Stimulated activated naive CD4-positive, alpha-beta T cell (primary cell): ENCODE measurements at regions not wholly inside any gene's neighbourhood (a gene's known extent, or its start where the extent isn't known, plus 50 kb on each side); places are given as distances from the start of the nearest gene placed in this dataset.

Experiments
- DNase-seq, 6 experiments: peaks; one replicate each; lab custom pipeline; 2025; lab: John Stamatoyannopoulos, UW

DNA sequence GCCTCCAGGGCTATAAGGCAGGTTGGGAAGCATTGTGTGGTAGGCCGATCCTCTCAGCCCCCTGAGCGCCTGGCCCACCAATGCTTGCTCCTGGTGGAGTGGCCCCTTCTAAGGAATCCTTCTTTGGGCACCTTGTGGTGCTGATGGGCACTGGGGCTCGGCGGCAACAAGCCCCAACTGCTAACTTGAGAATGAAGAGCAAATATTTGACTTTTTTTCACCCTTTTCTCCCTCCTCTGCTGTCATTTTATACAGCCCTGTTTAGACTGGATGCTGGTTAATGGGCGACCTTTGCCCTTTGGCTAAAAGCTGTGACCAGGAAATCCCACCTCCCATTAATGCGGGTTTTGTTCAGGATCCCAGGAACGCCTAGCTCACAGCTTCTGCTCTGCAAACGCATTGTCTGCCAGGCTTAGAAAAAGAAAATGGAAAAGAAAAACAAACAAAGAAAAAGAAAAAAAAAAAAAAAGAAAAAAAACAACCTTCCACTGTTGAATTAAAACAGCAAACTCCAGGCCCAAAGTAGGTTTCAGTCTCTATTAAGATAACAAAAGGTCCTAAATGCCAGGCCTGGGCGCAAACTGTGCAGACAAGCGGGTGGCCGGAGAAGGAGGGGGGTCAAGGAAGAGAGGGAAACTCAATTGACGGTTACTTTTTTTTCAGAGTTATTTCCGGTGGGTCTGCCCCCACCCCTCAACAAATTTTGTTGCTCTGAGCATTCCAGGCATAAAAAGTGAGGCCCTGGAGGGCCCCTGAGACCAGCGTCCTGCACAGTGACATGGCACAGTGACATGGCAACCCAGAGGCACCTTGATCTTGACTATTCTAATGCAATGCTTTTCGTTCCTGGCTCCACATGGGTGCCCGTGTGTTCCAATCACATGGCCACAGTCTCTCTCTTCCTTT is 301.4 kb downstream of the MAF start:
- DNase-seq: no peak

DNA sequence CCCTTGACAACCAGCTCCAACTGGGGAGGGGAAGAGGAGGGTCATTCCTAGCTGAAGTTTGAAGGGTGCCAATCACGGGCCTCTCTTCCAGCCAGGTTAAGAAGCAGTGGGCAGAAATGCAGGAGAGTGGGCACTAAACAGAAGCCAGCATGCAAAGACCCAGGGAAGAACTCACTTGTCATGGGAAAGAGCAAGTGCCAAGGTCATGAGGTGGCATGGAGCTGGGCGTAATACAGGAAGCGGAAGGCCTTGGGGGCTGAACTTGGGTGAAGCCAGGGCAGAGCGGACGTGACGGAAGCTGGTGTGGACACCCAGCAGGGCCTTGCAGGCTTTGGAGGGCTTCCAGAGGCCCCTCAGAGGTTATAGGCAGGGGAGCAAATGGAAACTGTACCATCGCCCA is 302.1 kb downstream of the MAF start:
- DNase-seq: no peak

DNA sequence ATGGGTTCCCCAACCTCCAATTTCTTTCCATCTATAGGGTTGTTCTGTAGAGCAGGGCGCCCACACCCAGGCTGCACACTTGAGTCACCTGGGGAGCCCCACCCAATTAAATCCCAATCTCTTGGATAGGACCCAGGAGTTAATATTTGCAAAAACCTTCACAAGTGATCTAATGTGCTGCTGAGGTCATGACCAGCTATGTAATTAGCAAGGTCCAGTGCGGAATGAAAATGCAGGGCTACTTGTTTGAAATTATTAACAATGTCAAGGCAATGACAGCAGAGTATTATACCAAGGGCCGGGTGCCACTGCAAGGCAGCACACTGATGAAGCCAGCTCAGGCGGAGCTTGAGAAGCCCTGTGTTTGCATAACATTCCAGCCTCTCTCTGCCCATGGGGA is 302.7 kb downstream of the MAF start:
- no peak for DNase-seq

DNA sequence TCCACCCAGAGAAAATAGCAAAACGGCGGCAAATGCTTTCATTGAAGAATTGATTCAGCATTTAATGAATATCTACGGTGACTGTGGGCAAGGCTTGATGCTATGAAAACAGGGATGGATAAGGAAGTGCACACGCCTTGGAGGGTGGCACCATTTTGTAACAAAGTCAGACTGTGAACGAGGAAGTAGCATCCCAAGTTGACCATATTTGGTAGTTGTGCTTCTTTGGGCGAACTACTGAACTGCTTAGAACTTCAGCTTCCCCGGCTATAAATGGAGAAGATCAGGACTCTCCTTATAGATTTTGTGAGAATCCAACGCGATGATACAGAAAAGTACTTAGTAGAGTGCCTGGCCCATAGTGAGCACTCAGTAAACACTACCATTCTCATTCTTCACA is 303.2 kb downstream of the MAF start:
- DNase-seq: no peak

DNA sequence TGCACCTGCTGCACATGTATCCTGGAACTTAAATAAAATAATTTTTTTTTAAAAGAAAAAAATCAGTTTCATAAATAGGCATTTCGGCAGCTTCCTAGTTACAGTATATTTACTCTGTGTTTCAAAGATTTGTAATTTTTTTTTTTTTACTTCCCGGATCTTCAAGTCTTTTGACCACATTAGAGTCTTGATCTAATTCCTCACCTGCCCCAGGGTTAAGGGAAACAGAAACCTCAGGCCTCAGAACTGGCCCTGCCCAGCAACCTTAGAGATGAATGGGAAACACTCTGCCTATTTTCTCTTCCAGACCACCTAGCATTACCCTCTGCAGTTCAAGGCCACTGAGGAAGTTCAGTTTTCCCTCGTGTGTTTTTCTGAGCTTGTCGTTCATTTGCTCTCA is 304.0 kb downstream of the MAF start:
- DNase-seq: peak in 1 of 6 experiments; percentile 7

DNA sequence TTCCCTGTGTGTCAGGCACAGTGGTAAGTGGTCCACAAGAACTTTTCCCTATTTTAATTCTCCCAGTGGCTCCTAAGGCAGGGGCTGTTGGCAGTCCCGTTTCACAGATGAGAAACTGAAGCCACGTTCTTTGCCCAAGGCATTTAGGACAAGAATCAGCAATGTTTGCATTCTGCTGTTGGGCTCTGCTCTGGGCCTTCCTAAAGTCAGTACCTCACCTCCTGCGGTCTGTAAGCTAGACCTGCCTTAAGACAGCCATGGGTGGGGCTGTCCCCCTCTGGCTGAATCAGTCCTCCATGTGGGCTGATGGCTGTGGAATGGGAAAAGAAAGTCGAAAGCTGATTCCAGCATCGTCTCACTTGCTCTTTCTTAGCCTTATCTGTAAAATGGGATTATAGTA is 304.8 kb downstream of the MAF start:
- no peak for DNase-seq

DNA sequence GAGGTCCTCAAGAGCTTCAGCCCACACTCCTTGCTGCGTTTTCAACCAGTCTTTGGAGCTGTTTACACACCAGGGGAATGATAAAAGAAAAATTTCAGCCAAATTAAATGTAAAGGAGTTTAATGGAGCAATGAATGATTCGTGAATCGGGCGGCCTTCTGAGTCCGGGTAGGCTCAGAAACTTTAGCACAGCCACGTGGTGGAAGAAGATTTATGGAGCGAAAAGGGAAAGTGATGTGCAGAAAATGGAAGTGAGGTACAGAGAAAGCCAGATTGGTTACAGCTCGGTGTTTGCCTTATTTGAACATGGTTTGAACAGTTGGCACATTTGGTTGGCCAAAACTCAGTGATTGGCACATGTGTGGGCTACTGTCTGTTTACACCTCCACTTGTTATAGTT is 305.4 kb downstream of the MAF start:
- no peak for DNase-seq

DNA sequence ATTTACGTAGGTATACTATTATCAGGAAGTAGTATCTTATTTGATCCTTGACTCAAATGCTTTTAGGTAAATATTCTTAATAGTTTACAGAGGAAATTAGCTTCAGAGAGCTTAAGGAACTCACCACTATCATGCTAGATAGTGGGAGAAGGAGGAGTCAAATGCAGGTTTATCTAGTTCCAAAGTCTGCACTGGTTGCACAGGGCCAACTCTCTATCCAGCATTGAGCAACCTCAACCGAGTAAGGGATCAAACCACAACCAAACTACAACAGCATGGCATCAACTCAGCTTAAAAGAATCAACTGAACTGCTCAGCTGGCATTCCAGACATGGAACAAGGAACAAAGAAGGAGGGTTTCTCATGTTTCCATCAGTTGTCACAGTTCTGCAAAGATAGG is 306.0 kb downstream of the MAF start:
- no peak for DNase-seq

DNA sequence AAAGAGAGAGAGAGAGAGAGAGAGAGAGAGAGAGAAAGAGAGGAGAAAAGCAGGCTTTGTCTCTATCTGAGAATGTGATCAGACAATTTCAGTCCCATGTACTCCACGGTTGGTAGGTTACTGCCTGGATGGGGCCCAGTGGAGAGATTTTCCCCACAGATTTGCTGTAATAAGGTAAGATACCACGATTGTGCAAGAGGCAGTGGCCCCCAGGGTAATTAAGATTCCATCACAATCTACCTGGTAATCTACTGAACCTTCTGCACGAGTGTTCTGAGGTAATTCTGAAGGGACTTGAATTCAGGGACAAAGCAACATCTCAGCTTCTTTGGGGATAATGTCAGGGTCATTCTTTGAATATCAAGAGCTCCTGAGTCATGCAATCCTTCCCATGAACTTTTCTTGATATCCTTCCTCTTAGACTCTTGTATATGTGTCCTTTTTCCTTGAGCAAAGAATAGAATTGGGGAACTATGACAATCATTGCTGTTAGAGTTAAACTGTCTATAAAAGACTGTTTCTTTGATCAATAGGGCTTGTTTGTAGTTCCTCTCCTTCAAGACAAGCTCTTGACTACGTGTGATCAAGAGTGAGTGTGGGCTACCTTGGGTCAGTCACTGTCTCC is 306.6 kb downstream of the MAF start:
- DNase-seq: no peak

DNA sequence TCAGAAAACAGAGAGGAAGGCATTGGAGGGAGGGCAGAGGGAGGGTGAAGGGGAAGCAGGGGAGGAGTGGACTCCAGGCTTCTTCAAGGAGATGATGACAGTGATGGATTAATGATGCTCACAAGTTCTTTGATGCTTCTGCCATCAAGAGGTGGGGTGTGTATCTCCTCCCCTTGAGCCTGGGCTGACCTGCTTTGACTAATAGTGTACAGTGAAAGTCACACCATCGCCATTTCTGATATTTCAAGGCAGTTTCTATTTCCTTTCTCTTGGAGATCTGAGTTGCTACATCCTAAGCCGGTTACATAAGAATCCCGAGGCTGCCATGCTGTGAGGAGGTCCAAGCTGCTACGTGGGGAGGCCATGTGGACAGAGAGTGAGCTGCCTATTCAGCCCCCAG is 312.5 kb downstream of the MAF start:
- DNase-seq: no peak

DNA sequence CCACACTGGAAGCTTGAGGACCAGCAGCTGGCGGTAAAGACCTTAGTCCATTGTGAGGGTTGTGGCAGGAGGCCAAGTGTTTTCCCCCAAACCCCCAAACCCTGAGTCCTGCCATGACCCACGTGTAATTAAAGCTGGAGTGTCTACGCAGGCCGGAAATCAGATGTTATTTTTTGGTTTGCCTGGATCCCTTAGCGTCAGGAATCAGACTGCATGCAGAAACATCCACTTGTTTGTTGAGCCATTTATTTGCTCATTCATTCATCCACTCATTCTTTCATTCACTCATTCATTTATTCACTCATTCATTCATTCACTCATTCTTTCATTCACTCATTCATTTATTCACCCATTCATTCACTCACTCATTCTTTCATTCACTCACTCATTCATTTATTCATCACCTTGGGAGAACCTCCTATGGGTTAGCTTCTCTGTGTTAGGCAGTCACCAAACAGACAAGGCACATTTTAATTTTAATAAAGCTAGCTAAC is 313.1 kb downstream of the MAF start:
- no peak for DNase-seq

DNA sequence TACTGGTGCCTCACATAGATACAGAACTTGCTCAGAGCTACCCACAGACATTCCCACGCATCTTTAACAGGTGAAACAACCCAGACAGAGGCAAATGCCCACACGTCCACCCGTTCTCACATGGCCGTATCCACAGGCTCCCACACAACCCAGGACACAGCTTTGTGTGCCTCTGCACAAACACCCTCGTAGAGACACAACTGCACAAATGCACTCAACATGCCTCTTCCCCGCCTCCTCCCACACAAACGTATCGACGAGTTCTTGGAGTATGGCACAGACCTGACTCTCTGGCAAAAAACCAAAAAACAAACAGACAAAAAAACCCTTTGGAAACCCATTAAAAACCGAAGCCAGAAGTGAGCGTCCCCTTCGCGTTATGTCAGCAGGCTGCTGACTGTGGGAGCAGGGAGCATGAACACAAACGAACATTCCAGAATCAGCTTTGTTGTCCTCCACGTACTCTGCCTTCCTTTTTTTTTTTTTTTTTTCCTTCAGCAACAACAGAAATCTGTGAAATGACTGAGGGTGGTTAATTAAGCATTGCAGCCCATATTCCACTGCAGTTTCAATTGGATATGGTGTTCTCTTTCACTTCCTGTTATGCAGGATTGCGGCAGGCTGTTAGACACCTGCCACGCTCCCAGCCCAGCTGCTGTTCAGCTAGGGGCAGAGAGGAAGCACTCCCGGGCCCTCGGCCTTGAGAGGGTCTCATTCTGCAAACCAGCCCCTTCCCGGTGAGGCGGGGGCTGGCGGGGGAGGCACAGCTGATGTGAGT is 313.7 kb downstream of the MAF start:
- DNase-seq: peak in 1 of 6 experiments; percentile 18

DNA sequence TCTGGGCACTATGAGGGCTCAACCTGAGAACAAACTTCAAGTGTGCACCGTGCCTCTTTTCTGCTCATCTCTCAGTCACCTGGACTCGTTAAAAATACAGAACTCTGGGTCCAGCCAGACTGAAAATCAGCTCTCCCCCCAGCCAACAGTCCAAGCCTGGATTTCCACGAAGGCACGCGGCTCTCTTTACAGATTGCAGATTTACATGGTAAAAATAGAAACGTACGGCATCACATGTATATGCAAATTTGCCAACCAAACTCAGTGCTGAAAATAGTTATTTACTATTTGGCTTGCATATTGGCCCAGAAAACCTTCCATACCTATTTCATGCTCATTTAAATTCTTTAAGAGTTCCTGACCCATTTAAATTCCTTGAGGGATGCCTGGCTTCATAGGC is 315.8 kb downstream of the MAF start:
- no peak for DNase-seq

DNA sequence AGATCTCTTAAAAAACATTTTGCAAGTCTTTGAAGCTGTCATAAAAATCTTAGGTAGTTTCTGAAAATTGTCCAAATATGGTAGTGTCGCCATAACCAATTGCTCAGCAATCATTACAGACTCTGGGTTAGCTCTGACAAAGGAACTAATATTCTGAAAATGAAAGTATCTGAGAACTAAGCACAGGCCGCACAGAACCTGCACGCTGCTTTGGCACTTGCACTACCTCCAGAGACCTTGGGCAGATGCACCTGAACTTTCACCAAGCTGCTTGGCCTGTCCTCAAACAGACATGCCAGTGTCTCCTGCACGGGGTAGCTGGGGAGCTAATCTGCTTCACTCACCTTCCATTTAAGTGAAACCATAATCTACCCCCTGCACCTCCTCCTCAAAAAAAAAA is 317.0 kb downstream of the MAF start:
- DNase-seq: no peak

DNA sequence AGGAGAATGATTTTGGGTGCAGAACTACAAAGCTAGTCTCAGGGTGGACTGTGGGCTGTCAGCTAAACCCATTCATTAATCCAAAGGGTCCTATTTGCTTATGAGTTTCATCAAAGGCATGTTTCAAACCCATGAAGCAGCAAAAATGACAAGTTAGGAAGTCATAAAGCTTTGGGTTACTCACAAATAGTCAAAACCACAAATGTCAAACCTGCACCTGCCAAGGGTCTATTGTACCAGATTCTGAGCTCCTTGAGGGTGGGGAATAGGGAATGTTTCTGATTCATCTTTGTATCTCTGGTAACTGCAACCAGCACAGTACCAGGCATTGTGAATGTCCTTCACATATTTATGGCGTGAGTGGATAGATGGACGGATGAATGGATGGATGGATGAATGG is 317.7 kb downstream of the MAF start:
- DNase-seq: no peak

DNA sequence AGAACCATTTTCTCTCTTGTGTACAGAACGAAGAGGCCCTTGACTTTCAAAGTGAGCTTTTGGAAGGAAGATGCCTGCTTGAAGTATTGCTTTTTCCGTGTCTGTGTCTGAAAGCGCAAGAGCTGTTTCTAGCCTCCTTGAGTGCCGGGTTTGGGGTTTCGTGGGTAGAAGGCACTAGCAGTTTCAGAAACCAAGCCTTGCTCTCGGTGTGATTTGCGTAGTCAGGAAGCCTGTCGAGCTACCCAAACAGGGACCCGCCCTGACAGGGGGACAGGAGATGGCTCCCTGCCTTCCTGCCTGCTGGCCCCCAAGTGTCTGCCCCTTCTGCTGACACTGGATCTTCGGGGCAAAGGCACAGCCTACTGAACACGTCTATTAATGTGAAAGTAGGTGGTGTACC is 322.0 kb downstream of the MAF start:
- DNase-seq: peak in 3 of 6 experiments; percentile 24 to 62 (median 40)

DNA sequence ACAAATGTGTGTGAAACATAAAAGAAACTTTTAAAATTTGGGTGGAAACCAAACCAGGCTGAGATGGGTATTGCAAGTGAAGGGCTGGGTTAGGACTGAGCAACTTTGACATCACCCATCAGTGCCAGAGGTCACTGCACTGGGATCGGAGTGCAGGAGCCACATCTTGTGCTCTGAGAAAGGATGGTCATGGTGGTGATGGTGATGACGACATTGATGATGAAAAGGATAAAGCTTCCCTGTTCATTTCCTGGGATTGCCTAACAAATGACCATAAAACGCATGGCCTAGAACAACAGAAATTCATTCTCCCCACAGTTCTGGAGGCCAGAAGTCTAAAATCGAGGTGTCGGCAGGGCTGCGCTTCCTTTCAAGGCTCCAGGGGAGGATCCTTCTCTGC is 324.0 kb downstream of the MAF start:
- no peak for DNase-seq

DNA sequence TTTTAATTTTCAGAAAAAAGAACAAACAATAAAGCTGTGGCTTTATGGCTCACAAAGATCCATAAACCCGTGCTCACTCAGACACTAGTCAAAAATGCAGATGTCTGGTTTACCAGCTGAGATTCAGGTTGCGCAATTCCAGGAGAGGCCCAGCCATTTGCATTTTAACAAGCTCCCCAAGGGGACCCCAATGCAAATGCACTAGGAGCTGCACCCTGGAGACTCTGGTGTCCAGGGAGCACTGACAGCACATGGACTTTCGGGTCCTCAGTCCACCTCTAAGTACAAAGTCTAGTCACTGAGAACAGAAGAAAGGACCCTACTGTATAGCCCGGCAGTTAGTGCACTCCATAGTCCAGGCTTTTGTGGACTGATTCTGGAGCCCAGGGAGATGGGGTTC is 326.3 kb downstream of the MAF start:
- DNase-seq: no peak

DNA sequence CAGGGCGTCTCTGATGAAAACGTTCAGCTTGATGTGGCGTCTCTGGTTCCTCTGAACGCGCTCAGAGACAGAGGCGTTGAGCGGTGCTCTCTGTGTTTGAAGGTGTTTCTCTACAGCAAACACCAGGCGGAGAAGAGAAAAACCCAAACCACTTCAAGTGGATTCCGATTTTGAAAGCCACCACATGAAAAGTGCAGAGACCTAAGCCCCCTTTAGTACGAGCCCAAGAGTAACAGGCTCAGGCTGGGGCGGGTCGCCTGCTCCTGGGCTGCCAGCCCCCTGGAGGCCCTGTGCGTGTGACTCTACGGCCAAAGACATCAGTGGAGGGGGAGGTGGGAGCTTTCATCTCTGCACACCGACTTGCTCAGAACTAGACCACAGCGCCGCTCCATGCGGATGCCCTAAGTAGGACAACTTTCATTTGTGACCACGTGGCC is 328.4 kb downstream of the MAF start:
- DNase-seq: peak; percentile 8 to 78 (median 36)

DNA sequence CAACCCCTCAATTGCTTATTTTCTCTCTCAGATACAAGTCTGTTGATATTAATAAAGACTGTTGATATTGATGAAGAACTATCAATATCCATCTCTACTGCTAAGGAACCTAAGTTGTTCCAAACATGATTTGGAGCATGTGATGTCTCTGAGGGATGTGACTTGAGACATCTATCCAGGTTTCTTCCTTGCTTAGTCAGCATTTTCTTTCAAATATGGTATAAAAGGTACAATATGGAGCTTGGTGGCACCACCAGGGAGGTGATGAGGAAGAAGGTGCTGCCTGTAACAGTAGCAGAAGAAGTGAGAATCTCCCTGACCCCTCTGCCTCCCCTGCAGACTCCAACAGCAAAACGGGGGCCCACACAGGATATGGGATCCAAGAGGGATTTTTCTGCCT is 329.0 kb downstream of the MAF start:
- no peak for DNase-seq

DNA sequence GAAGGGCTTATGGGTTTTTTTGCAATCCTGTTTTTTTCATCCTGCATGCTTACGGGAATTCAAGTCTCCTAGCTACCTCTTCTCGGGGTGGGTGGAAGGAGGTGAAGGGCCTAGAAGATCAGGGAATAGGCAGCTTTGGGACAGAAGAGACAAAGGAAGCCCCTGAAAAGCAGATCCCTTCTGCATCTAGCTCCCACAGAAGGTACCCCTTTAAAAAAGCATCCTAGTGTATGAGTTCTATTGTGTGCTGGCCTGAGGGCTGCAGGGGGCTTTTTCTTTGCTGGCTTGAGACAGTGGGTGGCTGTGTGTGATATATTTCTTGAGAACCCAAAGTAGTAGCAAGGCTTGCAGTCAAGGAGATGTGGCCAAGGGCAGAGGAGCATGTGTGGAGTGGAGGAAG is 330.5 kb downstream of the MAF start:
- DNase-seq: no peak

DNA sequence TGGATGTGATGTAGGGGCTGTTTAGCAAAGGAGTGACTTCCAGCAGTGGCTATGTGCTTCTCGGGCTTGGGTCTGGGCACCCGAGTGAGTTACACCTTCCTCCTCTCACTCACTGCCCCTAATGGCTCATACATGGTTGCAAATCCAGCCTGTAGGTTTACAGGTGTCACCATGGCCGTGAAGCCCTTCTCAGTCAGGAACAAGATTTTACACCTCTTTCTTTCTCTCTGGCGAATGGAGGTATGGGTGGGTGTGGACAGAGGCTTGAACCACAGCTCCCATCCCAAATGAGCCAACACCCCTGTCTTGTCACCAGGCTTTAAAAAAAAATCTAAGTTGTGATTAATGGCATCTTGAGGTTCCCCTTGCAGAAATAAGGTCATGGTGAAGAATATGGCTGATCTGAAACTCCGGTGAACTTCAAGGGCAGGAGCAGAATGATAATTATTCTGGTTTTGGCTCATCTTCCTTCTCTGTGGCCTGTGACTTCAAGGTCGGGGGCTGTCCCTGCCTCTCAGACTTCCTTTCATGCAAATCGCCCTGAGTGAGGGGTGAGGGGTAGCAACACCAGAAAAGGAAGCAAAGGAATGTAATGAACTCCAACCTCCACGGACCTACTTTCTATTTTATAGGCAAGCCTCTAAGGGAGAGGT is 331.2 kb downstream of the MAF start:
- DNase-seq: peak in 1 of 6 experiments; percentile 3
